NCI-H526 treated with DMSO at 0.1 percent for 48 hours (cell line): ENCODE measurements at regions not wholly inside any gene's neighbourhood (a gene's known extent, or its start where the extent isn't known, plus 50 kb on each side); places are given as distances from the start of the nearest gene placed in this dataset.

Experiments used
- DNase-seq: peaks from one replicate; lab custom pipeline; 2025; lab: John Stamatoyannopoulos, UW

GRCh38 chr16:26658486-26658885 lies 408.2 kb upstream of the C16orf82 start:
- DNase-seq = no peak

DNA sequence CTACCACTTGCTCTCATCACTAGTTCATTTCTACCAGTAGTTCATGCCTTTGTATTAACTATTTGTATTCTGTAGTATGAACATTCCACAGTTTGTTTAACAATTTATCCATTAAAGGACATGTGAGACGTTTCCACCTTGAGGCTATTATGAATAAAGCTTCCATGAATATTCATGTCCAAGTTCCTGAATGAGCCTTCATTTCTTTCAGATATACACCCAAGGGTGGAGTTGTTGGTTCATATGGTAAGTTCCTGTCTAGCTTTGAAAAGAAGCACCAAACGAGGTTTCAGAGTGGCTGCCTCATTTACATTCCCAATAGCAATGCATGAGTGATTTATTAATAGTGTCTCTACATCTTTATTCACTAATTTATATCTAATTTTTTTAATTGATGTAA lies 407.8 kb upstream of the C16orf82 start:
- DNase-seq = no peak

DNA sequence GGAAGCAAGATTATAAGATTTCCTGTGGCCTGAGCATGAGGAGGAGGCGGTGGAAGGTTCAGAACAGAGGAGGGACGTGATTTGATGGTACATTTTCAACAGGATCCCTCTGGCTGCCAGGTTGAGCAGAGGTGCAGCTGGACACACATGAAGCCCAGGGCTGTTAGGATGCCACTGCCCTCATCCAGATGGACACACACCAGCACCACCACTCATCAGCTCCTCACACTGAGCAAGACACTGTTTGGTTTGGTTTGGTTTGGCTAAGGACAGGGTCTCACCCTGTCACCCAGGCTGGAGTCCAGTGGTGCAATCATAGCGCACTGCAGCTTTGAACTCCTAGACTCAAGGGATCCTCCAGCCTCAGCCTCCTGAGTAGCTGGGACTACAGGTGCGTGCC lies 402.6 kb upstream of the C16orf82 start:
- DNase-seq = no peak

DNA sequence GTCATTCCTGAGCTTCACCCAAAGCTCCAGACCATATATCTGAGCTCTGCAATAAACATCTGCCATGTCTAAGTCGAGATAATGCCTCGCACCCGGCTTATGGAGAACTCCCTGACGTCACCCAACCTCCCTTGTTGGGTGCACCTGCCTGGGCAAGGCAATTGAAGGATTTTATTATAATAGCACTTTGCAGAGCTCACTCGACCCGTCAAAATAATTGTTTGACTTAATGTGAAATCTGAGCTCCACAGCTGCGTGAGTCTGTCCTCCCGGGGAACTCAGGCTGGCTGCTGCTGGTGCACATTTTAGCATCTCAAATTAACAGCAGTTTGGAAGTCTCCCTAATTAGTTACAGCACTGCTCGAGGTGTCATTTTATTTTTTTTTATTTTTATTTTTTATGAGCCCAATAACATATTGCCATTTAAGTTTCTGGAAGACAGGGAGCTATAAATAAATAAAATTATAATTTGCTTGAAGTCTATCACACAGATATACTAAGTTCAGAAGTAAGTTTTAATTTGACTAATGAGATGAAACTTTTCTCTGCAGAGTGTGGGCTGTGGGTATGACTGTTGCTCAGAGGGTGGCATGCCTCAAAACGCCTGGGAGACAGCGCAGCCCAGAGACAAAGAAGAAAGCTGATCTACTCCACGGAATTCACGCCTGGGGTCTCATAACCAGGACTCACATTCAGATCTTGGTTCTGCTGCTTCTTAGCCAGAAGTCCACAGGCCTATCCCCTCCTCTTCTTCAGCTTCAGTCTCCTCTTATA lies 401.4 kb upstream of the C16orf82 start:
- peak; percentile 80 for DNase-seq

GRCh38 chr16:26666486-26666885 lies 400.2 kb upstream of the C16orf82 start:
- DNase-seq = no peak

GRCh38 chr16:26667307-26667706 lies 399.4 kb upstream of the C16orf82 start:
- DNase-seq = no peak

- no peak for DNase-seq
Observed at GRCh38 chr16:26668026-26668425, 398.7 kb upstream of the C16orf82 start.

GRCh38 chr16:26672206-26672605 lies 394.5 kb upstream of the C16orf82 start:
- DNase-seq = no peak

DNA sequence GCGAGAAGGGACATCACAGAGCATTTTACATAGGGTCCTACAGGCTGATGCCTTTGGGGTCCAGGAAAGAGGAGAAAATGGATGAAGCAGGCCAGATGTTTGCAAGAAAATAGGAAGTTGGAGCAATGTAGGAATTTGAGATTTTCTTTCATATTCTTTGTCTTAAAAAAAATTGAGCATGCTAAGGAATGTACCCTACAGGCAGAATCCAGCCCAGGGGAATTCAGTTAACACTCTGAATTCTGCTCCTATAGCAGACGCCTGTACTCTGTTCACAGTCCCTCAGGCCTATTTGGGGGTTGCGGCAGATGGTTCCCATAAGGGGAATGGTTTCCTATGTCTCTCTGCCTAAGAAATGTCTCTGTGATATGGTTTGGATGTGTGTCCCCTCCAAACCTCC lies 393.7 kb upstream of the C16orf82 start:
- DNase-seq = no peak

GRCh38 chr16:26680671-26681070 lies 386.1 kb upstream of the C16orf82 start:
- DNase-seq = no peak

DNA sequence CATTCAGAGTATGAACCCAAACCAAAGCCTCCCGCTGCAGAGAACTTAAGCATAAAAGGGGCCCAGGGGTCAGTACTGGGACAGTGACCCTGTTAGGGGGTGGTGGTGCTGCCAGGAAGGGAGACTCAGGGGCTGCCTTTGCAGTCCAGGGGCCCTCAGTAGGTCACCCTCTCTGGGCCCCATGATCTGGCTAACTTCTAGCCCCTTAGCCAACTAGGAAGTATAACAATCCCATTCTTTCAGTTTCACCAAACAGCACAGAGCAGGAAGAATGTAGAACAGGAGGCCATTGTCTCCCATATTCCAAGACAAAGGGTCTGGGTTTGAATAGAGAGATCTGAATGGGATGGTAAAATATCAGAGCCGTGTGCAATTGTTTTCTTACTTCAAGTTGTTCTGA lies 378.6 kb upstream of the C16orf82 start:
- DNase-seq = no peak

- DNase-seq = no peak
Observed at GRCh38 chr16:26688699-26689098, 378.0 kb upstream of the C16orf82 start.

- no peak for DNase-seq
Observed at GRCh38 chr16:26692658-26693057, 374.1 kb upstream of the C16orf82 start.

- DNase-seq = no peak
Observed at GRCh38 chr16:26697807-26698206, 368.9 kb upstream of the C16orf82 start.

GRCh38 chr16:26700250-26700649 lies 366.5 kb upstream of the C16orf82 start:
- no peak for DNase-seq

DNA sequence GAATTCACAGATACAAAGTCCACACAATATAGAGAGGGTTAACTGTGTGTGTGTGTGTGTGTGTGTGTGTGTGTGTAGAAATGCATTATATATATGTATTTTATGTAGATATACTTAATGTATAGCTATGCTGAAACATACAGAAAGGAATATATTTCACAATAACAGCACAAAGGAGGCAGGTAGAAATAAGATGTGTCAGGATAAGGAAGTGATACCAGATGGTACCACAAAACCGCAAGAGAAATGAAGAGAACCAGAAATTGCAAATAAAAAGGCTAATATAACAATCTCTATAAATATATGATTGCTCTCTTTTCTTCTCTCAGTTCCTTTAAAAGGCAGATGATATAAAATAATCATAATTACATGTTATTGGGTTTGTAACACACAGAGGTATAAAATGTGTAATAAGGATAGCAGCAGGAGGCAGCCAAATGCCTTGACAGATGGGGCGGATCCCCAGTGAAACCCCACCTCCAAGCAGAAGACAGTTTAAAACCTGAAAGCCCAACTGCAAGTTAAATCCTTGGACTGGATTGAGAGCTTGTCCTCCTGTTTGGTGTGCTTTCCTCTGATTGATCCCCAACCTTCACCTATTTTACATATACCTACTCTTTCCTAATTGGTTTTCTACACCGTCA lies 365.4 kb upstream of the C16orf82 start:
- no peak for DNase-seq

DNA sequence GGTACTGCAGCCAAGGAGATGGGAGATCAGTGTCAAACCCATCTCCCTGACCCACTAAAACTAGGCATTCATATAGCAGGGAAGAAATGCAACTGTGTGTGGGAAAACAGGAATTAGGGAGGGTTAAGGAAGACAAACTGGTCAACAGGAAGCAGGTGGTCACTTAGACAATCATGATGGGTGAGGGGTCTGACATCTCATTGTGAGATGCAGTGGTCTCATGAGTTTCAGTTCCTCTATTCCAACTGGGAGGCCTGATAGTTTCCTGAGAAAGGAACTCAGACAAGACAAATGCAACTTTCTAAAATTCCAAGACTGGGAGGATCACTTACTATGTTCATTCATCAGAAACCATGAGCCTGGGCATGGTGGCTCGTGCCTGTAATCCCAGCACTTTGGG lies 361.4 kb upstream of the C16orf82 start:
- no peak for DNase-seq

DNA sequence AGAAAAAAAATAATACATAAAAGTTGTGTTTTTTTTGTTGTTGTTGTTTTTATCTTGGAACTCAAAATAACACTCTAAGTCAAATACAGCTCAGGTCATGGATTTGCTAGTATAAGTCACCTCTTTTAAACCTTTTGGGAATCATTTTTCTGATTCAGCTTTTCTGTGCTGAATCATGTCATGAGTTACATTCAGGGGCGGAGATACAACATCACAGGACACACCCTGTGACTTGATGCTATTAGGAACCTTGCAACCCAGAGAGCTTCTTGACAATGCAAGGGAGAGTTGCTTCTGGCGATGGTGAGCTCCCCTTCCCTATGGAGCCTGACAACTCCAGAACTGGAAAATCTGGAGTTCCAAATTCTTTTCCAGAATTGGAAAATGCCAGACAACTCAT lies 358.3 kb upstream of the C16orf82 start:
- DNase-seq = no peak

DNA sequence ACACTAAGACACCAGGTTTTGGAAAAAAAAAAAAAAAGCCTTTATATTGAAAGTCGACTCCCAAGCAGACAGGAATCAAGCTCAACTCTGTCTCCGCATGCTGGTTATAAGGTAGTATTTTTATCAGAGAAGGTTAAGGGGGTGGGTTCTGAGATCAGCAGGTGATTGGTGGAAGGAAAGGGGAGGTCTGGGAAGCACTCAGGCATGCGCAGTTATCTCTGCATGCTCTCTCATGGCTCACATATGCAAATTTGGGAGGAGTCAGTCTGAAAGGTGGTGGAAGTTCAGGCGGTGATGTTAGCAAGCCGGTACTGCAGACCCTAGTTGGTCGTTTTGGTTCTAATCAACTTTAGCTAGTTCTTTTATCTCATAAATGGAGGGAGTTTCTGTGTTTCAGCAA lies 357.6 kb upstream of the C16orf82 start:
- peak; percentile 25 for DNase-seq

- no peak for DNase-seq
Observed at GRCh38 chr16:26709754-26710153, 357.0 kb upstream of the C16orf82 start.

GRCh38 chr16:26710450-26710849 lies 356.3 kb upstream of the C16orf82 start:
- no peak for DNase-seq

DNA sequence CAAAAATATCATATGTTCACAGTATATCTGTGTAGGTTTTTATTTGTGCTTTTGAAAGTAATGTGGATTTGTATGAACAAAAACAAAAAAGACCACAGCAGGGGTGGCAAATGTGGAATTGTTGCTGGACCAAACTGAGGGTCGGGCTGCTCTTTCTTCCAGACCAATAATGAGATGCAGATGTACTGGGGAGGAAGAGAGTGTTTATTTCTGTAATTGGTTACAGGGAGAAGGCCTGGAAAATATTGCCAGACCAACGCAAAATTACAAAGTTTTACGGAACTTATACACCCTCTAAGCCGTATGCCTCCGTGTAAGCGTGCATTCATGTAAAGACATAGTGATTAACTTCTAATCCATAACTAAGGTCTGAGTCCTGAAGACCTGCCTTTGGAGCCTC lies 353.9 kb upstream of the C16orf82 start:
- DNase-seq = no peak

DNA sequence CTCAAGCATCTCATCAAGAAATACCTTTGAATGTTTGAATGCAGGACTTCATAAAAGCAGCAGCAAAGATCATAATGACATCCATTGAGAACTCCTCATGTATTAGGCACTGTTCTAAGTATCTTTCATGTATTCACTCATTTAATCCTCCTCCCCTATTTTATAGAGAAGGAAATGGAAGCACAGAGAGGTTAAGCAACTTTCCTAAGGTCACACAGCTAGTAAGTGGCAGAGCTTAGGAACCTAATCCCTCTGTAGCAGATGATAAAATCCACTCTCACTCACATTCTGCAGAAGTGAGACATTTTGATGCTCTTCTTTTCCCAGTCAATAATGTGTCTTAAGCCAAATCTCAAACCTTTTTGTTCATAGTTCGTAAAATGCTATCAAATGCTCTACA lies 350.8 kb upstream of the C16orf82 start:
- no peak for DNase-seq

DNA sequence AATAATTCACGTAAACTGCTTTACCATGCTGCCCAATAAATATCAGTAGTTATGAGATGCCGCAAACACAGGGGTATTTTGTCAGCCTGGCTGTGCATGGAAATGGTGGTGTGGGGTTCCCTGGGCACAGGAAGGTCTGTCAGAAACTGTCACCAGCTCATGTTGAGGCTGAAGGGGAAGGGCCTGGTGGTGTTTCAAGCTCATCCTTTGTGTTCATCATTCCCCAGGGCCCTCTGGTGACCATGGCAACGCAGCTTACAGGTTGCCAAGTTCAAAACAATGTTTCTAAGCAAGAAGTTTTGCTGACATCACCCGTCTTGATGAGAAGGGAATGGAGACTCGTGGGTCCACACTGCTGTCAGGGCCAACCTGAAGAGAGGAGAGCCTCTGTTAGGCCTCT lies 348.9 kb upstream of the C16orf82 start:
- DNase-seq = no peak
